ENCODE measurements at regions not wholly inside any gene's neighbourhood (a gene's known extent, or its start where the extent isn't known, plus 50 kb on each side); places are given as distances from the start of the nearest gene placed in this dataset.

GRCh38 chr3:76820481-76820880, 219.4 kb upstream of the ROBO2 start:
- no peak for TF ChIP-seq CTCF (IDR thresholded peaks at IDR 0.05)
- no peak for TF ChIP-seq POLR2A (IDR thresholded peaks at IDR 0.05)

Data from testis (tissue), 2 donors.